Right cardiac atrium (tissue), 5 donors: ENCODE measurements at regions not wholly inside any gene's neighbourhood (a gene's known extent, or its start where the extent isn't known, plus 50 kb on each side); places are given as distances from the start of the nearest gene placed in this dataset.
A peak's percentile ranks its signal among the peaks of the same experiment; 100 is the strongest.

ENCODE experiments used
- ATAC-seq, 2 donors: fragments of 200-7000 bp; cut with Tn5 transposase; one replicate each; pipeline versions ENCODE4 v1.8.0 to v1.9.1; 2020; ENCODE audit warnings: moderate library complexity in 2 of 2, mild to moderate bottlenecking in 1 of 2
- DNase-seq, 3 donors: peaks; one replicate each; pipeline ENCODE4 v3.0.0-alpha.2; 2020
- H3K27ac ChIP-seq: one replicate; pipeline ENCODE4 v1.5.1; 2013; ENCODE audit warnings: mild to moderate bottlenecking, low read length, control low read depth, moderate library complexity
- H3K27me3 ChIP-seq: one replicate; pipeline ENCODE4 v1.6.1; 2013; ENCODE audit not compliant: control insufficient read depth, insufficient read depth
- H3K4me1 ChIP-seq: one replicate; pipeline ENCODE4 v1.6.1; 2013; ENCODE audit warnings: low read length; ENCODE audit not compliant: control insufficient read depth, insufficient read depth
- H3K4me3 ChIP-seq: one replicate; pipeline ENCODE4 v1.5.1; 2013; ENCODE audit warnings: low read length, control low read depth
- H3K9me3 ChIP-seq: one replicate; pipeline ENCODE4 v1.6.1; 2013; ENCODE audit warnings: low read length; ENCODE audit not compliant: control insufficient read depth
- WGBS: extraction: QIAGEN DNeasy Blood & Tissue Kit; methylation state at CpG from one replicate; pipeline ENCODE4 v1.1.7; 2013; 5-methylcytosine and 5-hydroxymethylcytosine counted together
- intact Hi-C, 4 donors: fragments of 100-400 bp; cut with DNase I; formaldehyde crosslinking; loops; one replicate each; pipeline versions ENCODE4 v1.11.0 to v1.14.0; 2022 to 2023
- donor health status: healthy with polysubstance abuse.
- donor health status: DM: no; HTN: yes; CAD: no.
- donor health status: DM: no; HTN: no; CAD: no.
- donor health status: DM: no; HTN: yes; CAD: no; lungs with severe emphysema.
- donor health status: DM: yes; HTN: yes; CAD: no.

DNA sequence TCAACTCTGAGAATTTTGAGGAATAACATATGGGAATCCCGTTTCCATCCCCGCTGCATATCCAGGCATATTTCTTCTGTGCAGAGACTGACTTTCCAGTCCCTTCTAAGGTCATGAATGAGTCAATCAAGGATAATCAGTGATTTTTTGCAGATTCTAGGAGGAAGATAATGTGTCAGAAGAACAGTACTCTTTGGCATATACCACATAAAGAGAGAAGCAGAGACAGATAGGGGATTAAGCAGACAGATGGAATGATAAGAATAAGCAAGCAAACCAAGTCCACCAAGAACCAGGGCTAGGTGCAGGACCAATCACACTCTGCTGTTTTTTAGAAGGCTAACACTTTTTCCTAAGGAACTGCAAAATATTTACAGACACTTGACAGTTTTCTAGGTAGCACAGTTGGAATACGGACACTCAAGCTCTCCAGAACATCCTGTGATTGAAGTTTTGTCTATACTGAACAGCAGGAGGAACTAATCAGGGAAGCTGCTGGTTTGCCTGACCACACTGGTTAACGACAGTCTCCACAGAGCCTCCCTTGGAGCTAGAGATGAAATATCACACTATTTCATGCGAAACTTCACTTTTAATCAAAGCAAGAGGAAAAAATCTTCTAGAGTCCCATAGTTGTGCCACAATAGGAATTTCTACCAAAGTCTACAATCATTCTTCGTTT is 450.0 kb upstream of the KCNMB2 start:
- Histone ChIP-seq H3K4me1 (peaks cover 8% of the 10 kb centered on the region), H3K27me3 (no peaks in the 10 kb centered on the region), H3K9me3 (no peaks in the 10 kb centered on the region), H3K27ac (no peak overlapping the region), H3K4me3 (no peak overlapping the region)
- DNase-seq (no peak), ATAC-seq (no peak)
- WGBS: 87% methylated on average over 6 of the region's 6 CpGs
- intact Hi-C loops: loop anchor here in 1 of 4 donors (10.0 kb wide), 1 partner anchor 239 kb away; no protein-coding TSS in a partner anchor

GRCh38 chr3:178087376-178087775 is 448.9 kb upstream of the KCNMB2 start:
- H3K27me3 ChIP-seq: no peaks in the 10 kb centered on the region
- DNase-seq: no peak
- H3K9me3 ChIP-seq: no peaks in the 10 kb centered on the region
- no peak overlapping the region for H3K27ac ChIP-seq
- H3K4me3 ChIP-seq: no peak overlapping the region
- intact Hi-C loops: loop anchor here in 1 of 4 donors (10.0 kb wide), 1 partner anchor 237 kb away; no protein-coding TSS in a partner anchor
- ATAC-seq: no peak
- H3K4me1 ChIP-seq: peaks cover 8% of the 10 kb centered on the region

DNA sequence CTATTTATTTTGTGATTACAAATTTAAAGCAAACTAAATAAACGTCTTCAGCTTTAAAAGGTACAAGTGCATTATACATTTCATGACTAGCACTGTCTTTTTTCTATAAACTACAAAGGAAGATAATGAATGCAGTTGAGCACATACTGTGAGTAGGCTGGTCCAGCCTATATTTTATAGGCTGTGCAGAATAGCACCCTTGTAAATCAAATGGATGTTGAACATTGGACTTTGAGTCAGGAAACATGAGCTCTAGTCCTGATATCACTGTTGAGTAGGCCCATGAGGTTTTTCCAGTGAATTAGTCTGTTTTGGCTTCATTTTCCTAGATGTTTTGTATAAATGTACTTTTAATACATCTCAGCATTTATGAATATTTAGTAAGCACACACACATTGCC is 447.3 kb upstream of the KCNMB2 start:
- H3K4me3 ChIP-seq: no peak overlapping the region
- DNase-seq (no peak), ATAC-seq (no peak)
- H3K9me3 ChIP-seq: no peaks in the 10 kb centered on the region
- H3K4me1 ChIP-seq: peaks cover 6% of the 10 kb centered on the region
- WGBS: 76% methylated on average over 1 of the region's 1 CpG
- no peaks in the 10 kb centered on the region for H3K27me3 ChIP-seq
- no peak overlapping the region for H3K27ac ChIP-seq
- intact Hi-C loops: loop anchor here in 1 of 4 donors (10.0 kb wide), 1 partner anchor 236 kb away; no protein-coding TSS in a partner anchor

DNA sequence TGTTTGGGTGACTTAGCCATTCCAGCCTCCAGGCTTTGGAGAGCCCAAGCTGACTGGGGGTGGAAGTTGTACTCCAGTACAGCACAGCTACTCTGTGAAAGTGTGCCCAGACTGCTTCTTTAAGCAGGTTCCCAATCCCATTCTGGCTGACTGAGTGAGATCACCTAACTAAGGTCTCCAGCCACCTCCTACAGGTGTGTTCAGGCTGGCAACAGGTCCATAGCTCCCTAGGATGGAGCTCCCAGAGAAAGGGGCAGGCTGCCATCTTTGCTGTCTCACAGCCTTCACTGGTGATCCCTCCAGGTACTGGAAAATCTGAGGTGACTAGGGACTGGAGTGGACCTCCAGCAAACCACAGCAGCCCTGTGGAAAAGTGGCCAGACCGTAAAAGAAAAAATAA is 445.3 kb upstream of the KCNMB2 start:
- no peak overlapping the region for H3K27ac ChIP-seq
- ATAC-seq (no peak), DNase-seq (no peak)
- no peaks in the 10 kb centered on the region for H3K27me3 ChIP-seq
- no peaks in the 10 kb centered on the region for H3K4me1 ChIP-seq
- WGBS: 100% methylated on average over 1 of the region's 1 CpG
- no peak overlapping the region for H3K4me3 ChIP-seq
- intact Hi-C loops: no loop called here
- no peaks in the 10 kb centered on the region for H3K9me3 ChIP-seq

DNA sequence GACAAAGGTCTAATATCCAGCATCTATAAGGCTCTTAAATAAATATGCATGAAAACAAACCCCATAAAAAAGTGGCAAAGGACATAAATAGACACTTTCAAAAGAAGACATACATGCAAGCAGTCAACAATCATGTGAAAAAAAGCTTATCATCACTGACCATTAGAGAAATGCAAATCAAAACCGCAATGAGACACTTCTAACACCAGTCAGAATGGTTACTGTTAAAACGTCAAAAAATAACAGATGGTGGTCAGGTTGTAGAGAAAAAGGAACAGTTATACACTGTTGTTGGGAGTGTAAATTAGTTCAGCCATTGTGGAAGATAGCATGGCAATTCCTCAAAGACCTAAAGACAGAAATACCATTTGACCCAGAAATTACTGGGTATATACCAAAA is 440.7 kb upstream of the KCNMB2 start:
- H3K27me3 ChIP-seq: no peaks in the 10 kb centered on the region
- ATAC-seq (no peak), DNase-seq (no peak)
- intact Hi-C loops: no loop called here
- H3K27ac ChIP-seq: no peak overlapping the region
- WGBS: 98% methylated on average over 2 of the region's 2 CpGs
- no peak overlapping the region for H3K4me3 ChIP-seq
- no peaks in the 10 kb centered on the region for H3K9me3 ChIP-seq
- no peaks in the 10 kb centered on the region for H3K4me1 ChIP-seq

GRCh38 chr3:178096955-178097354 is 439.3 kb upstream of the KCNMB2 start:
- H3K27me3 ChIP-seq: no peaks in the 10 kb centered on the region
- DNase-seq: no peak
- intact Hi-C loops: no loop called here
- H3K27ac ChIP-seq: no peak overlapping the region
- no peaks in the 10 kb centered on the region for H3K9me3 ChIP-seq
- H3K4me1 ChIP-seq: no peaks in the 10 kb centered on the region
- WGBS: 92% methylated on average over 1 of the region's 1 CpG
- no peak for ATAC-seq
- H3K4me3 ChIP-seq: no peak overlapping the region

GRCh38 chr3:178097576-178097975 is 438.7 kb upstream of the KCNMB2 start:
- H3K9me3 ChIP-seq: no peaks in the 10 kb centered on the region
- intact Hi-C loops: no loop called here
- no peak overlapping the region for H3K27ac ChIP-seq
- H3K27me3 ChIP-seq: no peaks in the 10 kb centered on the region
- no peak overlapping the region for H3K4me3 ChIP-seq
- WGBS: 55% methylated on average over 1 of the region's 1 CpG
- DNase-seq (peak in 2 of 3 donors; percentile 26 to 51), ATAC-seq (peak; percentile 85 to 90)
- H3K4me1 ChIP-seq: no peaks in the 10 kb centered on the region

GRCh38 chr3:178099274-178099673 is 437.0 kb upstream of the KCNMB2 start:
- ATAC-seq (no peak), DNase-seq (no peak)
- Histone ChIP-seq H3K9me3 (no peaks in the 10 kb centered on the region), H3K27ac (no peak overlapping the region), H3K4me3 (no peak overlapping the region), H3K4me1 (no peaks in the 10 kb centered on the region), H3K27me3 (no peaks in the 10 kb centered on the region)
- WGBS: 95% methylated on average over 4 of the region's 4 CpGs
- intact Hi-C loops: no loop called here

- Histone ChIP-seq H3K9me3 (no peaks in the 10 kb centered on the region), H3K4me1 (no peaks in the 10 kb centered on the region), H3K4me3 (no peak overlapping the region), H3K27ac (no peak overlapping the region), H3K27me3 (no peaks in the 10 kb centered on the region)
- no peak for DNase-seq
- intact Hi-C loops: no loop called here
- ATAC-seq: no peak
- WGBS: 81% methylated on average over 2 of the region's 2 CpGs
Measured at GRCh38 chr3:178099862-178100261, 436.4 kb upstream of the KCNMB2 start.

GRCh38 chr3:178100908-178101307 is 435.3 kb upstream of the KCNMB2 start:
- Histone ChIP-seq H3K9me3 (no peaks in the 10 kb centered on the region), H3K4me3 (no peak overlapping the region), H3K27ac (no peak overlapping the region), H3K4me1 (no peaks in the 10 kb centered on the region), H3K27me3 (no peaks in the 10 kb centered on the region)
- ATAC-seq: no peak
- intact Hi-C loops: no loop called here
- DNase-seq: no peak

GRCh38 chr3:178103140-178103539 is 433.1 kb upstream of the KCNMB2 start:
- Histone ChIP-seq H3K27me3 (no peaks in the 10 kb centered on the region), H3K4me1 (no peaks in the 10 kb centered on the region), H3K27ac (no peak overlapping the region), H3K4me3 (no peak overlapping the region), H3K9me3 (no peaks in the 10 kb centered on the region)
- 77% methylated on average over 2 of the region's 2 CpGs for WGBS
- DNase-seq (no peak), ATAC-seq (no peak)
- intact Hi-C loops: no loop called here

DNA sequence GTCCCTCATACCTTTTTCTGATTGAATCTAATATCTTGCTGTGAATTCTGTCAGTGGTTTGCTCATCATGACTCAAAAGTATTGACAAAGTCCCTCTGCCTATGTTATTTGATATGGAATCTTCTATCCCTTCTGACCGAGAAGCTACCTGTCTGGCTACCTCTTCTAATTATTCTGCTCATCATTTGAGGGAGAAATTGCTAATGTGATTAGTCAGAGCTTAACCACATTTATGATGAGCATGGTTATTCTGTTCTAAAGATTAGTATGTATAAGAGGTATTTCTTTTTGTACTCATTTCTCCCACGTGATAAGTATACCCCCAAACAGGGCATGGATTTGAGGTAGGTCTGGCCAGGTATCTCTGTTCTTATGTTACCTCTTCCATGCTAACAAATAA is 428.4 kb upstream of the KCNMB2 start:
- Histone ChIP-seq H3K27me3 (no peaks in the 10 kb centered on the region), H3K4me1 (no peaks in the 10 kb centered on the region), H3K9me3 (no peaks in the 10 kb centered on the region), H3K27ac (no peak overlapping the region), H3K4me3 (no peak overlapping the region)
- ATAC-seq: no peak
- WGBS: 94% methylated on average over 2 of the region's 2 CpGs
- DNase-seq: no peak
- intact Hi-C loops: no loop called here
